Heart left ventricle (tissue), 16 donors: ENCODE measurements at regions not wholly inside any gene's neighbourhood (a gene's known extent, or its start where the extent isn't known, plus 50 kb on each side); places are given as distances from the start of the nearest gene placed in this dataset.

Source experiments
- ATAC-seq, 4 donors: fragments of 200-7000 bp; cut with Tn5 transposase; one replicate each; pipeline ENCODE4 v1.9.1; 2020 to 2022; ENCODE audit warnings: moderate library complexity in 4 of 4, mild to moderate bottlenecking in 3 of 4, moderate number of reproducible peaks in 1 of 4
- DNase-seq, 5 donors: peaks; one replicate each; pipeline ENCODE4 v3.0.0-alpha.2; 2020
- H3K27ac ChIP-seq, 12 donors: fragments of 200-600 bp; sonication (generic) in 4 of 12; one replicate each; pipeline versions ENCODE4 v1.5.0 to v1.8.0; 2016 to 2022; ENCODE audit warnings: mild to moderate bottlenecking in 2 of 12
- H3K27me3 ChIP-seq, 9 donors: fragments of 200-600 bp; sonication (generic) in 2 of 9; one replicate each; pipeline versions ENCODE4 v1.5.1 to v1.8.0; 2016 to 2022; ENCODE audit warnings: mild to moderate bottlenecking in 3 of 9
- H3K36me3 ChIP-seq, 9 donors: fragments of 200-600 bp; sonication (generic) in 2 of 9; one replicate each; pipeline versions ENCODE4 v1.5.0 to v1.8.0; 2018 to 2022; ENCODE audit warnings: mild to moderate bottlenecking in 2 of 9
- H3K4me1 ChIP-seq, 12 donors: fragments of 200-600 bp; sonication (generic) in 4 of 12; one replicate each; pipeline versions ENCODE4 v1.5.0 to v1.8.0; 2016 to 2022; ENCODE audit warnings: mild to moderate bottlenecking in 3 of 12
- H3K4me3 ChIP-seq, 12 donors: fragments of 200-600 bp; sonication (generic) in 4 of 12; one replicate each; pipeline versions ENCODE4 v1.5.0 to v1.8.0; 2017 to 2022; ENCODE audit warnings: mild to moderate bottlenecking in 9 of 12, moderate library complexity in 4 of 12
- H3K9me3 ChIP-seq, 12 donors: fragments of 200-600 bp; sonication (generic) in 4 of 12; one replicate each; pipeline versions ENCODE4 v1.5.0 to v1.8.0; 2016 to 2022; ENCODE audit warnings: mild to moderate bottlenecking in 1 of 12
- CTCF ChIP-seq, 12 donors: fragments of 200-600 bp; sonication (generic) in 4 of 12; IDR thresholded peaks; one replicate each; pipeline versions ENCODE4 v1.5.0 to v1.8.0; 2018 to 2022; ENCODE audit warnings: antibody characterized with exemption in 12 of 12, mild to moderate bottlenecking in 5 of 12
- POLR2A ChIP-seq, 2 donors: fragments of 450-650 bp; IDR thresholded peaks; one replicate each; pipeline ENCODE4 v1.6.1; 2017; ENCODE audit warnings: antibody characterized with exemption in 2 of 2, mild to moderate bottlenecking in 2 of 2, moderate library complexity in 2 of 2
- WGBS, 4 donors: extraction: QIAGEN DNeasy Blood & Tissue Kit in 2 of 4; methylation state at CpG; one replicate each; pipeline versions ENCODE4 v1.1.5 to v1.1.7; 2013 to 2018; 5-methylcytosine and 5-hydroxymethylcytosine counted together
- intact Hi-C, 10 donors: fragments of 100-400 bp; cut with DNase I; formaldehyde crosslinking; loops; one replicate each; pipeline versions ENCODE4 v1.11.1 to v1.14.2; 2022
- donor health status: ischemic (EF 13 %, LVEDD 7.1; RV severe dilation, severe dysfunction).
- donor health status: healthy with polysubstance abuse.
- donor health status: DM: no; HTN: yes; CAD: no.
- donor health status: DM: no; HTN: no; CAD: no.
- donor health status: ischemic (EF 25% LVEDD 6.9; RV normal size, moderate dysfunction).
- donor health status: ischemic (EF 25% LVEDD 5.7; RV mildly dilated, moderate dysfunction).
- donor health status: healthy.
- donor health status: DM: yes; HTN: yes; CAD: no.
- donor health status: ischemic (EF 35%, LVEDD 5.7; RV mildly dilated, moderate dysfunction).
- donor health status: nonischemic (EF 11% LVEDD 7.7; RV severe dilation, severe dysfunction).
- donor health status: DM: yes; HTN: yes; CAD: no.
- donor health status: PGD.
- donor health status: ischemic (EF 29% LVEDD 5.4; RV normal size, mild dysfunction).
- donor health status: nonischemic (EF 23%, LVEDD 6.1; RV moderate dilation, normal function).

GRCh38 chr3:74122281-74122680, 492.2 kb downstream of the CNTN3 start:
- Histone ChIP-seq H3K9me3 (no peaks in the 10 kb centered on the region), H3K4me1 (no peaks in the 10 kb centered on the region), H3K27ac (no peak overlapping the region), H3K4me3 (no peak overlapping the region), H3K36me3 (no peaks in the 10 kb centered on the region), H3K27me3 (no peaks in the 10 kb centered on the region)
- no peak for DNase-seq
- 44 to 56% (median 51%) methylated on average over 3 of the region's 3 CpGs for WGBS, 4 donors
- intact Hi-C loops = no loop called here
- ATAC-seq = no peak
- TF ChIP-seq CTCF (IDR thresholded peaks at IDR 0.05) = no peak
- TF ChIP-seq POLR2A (IDR thresholded peaks at IDR 0.05) = no peak

GRCh38 chr3:74121761-74122160, 492.7 kb downstream of the CNTN3 start:
- intact Hi-C loops = no loop called here
- Histone ChIP-seq H3K9me3 (no peaks in the 10 kb centered on the region), H3K27me3 (no peaks in the 10 kb centered on the region), H3K27ac (no peak overlapping the region), H3K4me1 (no peaks in the 10 kb centered on the region), H3K36me3 (no peaks in the 10 kb centered on the region), H3K4me3 (no peak overlapping the region)
- ATAC-seq (no peak), DNase-seq (no peak)
- no peak for TF ChIP-seq CTCF (IDR thresholded peaks at IDR 0.05)
- TF ChIP-seq POLR2A (IDR thresholded peaks at IDR 0.05) = no peak
- WGBS, 4 donors = 54 to 59% (median 57%) methylated on average over 1 of the region's 1 CpG

GRCh38 chr3:74119221-74119620, 494.5 kb upstream of the PDZRN3 start:
- ATAC-seq (no peak), DNase-seq (no peak)
- whole genome bisulfite sequencing, 4 donors = 42 to 63% (median 59%) methylated on average over 1 of the region's 1 CpG
- Histone ChIP-seq H3K9me3 (no peaks in the 10 kb centered on the region), H3K4me1 (no peaks in the 10 kb centered on the region), H3K27ac (no peak overlapping the region), H3K36me3 (no peaks in the 10 kb centered on the region), H3K4me3 (no peak overlapping the region), H3K27me3 (no peaks in the 10 kb centered on the region)
- intact Hi-C loops = no loop called here
- TF ChIP-seq CTCF (IDR thresholded peaks at IDR 0.05) (no peak), POLR2A (IDR thresholded peaks at IDR 0.05) (no peak)

- intact Hi-C loops = no loop called here
- ATAC-seq (no peak), DNase-seq (no peak)
- no peak for TF ChIP-seq CTCF (IDR thresholded peaks at IDR 0.05)
- TF ChIP-seq POLR2A (IDR thresholded peaks at IDR 0.05) = no peak
- Histone ChIP-seq H3K27ac (no peak overlapping the region), H3K27me3 (no peaks in the 10 kb centered on the region), H3K4me1 (no peaks in the 10 kb centered on the region), H3K36me3 (no peaks in the 10 kb centered on the region), H3K4me3 (no peak overlapping the region), H3K9me3 (no peaks in the 10 kb centered on the region)
- WGBS, 4 donors = 77 to 83% (median 81%) methylated on average over 3 of the region's 3 CpGs
Observed at GRCh38 chr3:74115906-74116305, 491.2 kb upstream of the PDZRN3 start.
